OCI-LY3 (cell line): ENCODE measurements at regions not wholly inside any gene's neighbourhood (a gene's known extent, or its start where the extent isn't known, plus 50 kb on each side); places are given as distances from the start of the nearest gene placed in this dataset.

Experiments used
- H2AFZ ChIP-seq: fragments of 200-600, 300-600 bp; shearing (Covaris generic); 2 replicates; pipeline ENCODE4 v1.6.0; 2014; ENCODE audit warnings: antibody characterized with exemption, low read depth, low read length
- H3K27ac ChIP-seq: fragments of 200-600, 300-600 bp; sonication (generic); 2 replicates; pipeline ENCODE4 v1.5.1; 2014; ENCODE audit warnings: mild to moderate bottlenecking, low read length, moderate library complexity, mixed read lengths
- H3K27me3 ChIP-seq: fragments of 200-600, 300-600 bp; sonication (generic); 2 replicates; pipeline ENCODE4 v1.6.1; 2014; ENCODE audit warnings: low read depth, low read length, mixed read lengths
- H3K36me3 ChIP-seq: fragments of 200-600, 300-600 bp; sonication (generic); replicated peaks from 2 replicates; pipeline ENCODE3; 2014; ENCODE audit warnings: low read depth, low read length, mixed read lengths
- H3K4me1 ChIP-seq: fragments of 300-600, 200-600 bp; sonication (generic); 2 replicates; pipeline ENCODE4 v1.6.1; 2014; ENCODE audit warnings: low read length, mixed read lengths
- H3K4me2 ChIP-seq: fragments of 200-600, 300-600 bp; sonication (generic); 2 replicates; pipeline ENCODE4 v1.6.1; 2014; ENCODE audit warnings: low read length, mixed read lengths
- H3K4me3 ChIP-seq: fragments of 300-600, 200-600 bp; sonication (generic); 2 replicates; pipeline ENCODE4 v1.5.1; 2014; ENCODE audit warnings: antibody characterized with exemption, mild to moderate bottlenecking, low read length, moderate library complexity
- H3K79me2 ChIP-seq: fragments of 300-600, 200-600 bp; shearing (Covaris generic); 2 replicates; pipeline ENCODE4 v1.6.1; 2014; ENCODE audit warnings: mild to moderate bottlenecking, low read length, mixed read lengths
- H3K9ac ChIP-seq: fragments of 300-600, 200-600 bp; shearing (Covaris generic); 2 replicates; pipeline ENCODE4 v1.6.0; 2014; ENCODE audit warnings: mild to moderate bottlenecking, low read length, moderate library complexity
- H3K9me3 ChIP-seq: fragments of 200-600, 300-600 bp; shearing (Covaris generic); 2 replicates; pipeline ENCODE4 v1.6.1; 2014; ENCODE audit warnings: low read length, mixed read lengths; ENCODE audit not compliant: insufficient read depth
- H4K20me1 ChIP-seq: fragments of 200-600, 300-600 bp; sonication (generic); 2 replicates; pipeline ENCODE4 v1.6.1; 2016; ENCODE audit warnings: low read length, mixed read lengths; ENCODE audit not compliant: insufficient read depth
- EZH2phosphoT487 ChIP-seq: fragments of 200-600 bp; shearing (Covaris generic); IDR thresholded peaks from 2 replicates; pipeline ENCODE4 v1.6.1; 2018; ENCODE audit warnings: antibody characterized with exemption, mixed run types, low read depth
- TF ChIP-seq, protein P1 (sequence below): fragments of 200-600, 300-600 bp; sonication (generic); IDR thresholded peaks from 2 replicates; pipeline ENCODE4 v1.5.1; 2014; ENCODE audit warnings: antibody characterized with exemption, low read length, low read depth

GRCh38 chr15:70479056-70479455 lies 284.3 kb downstream of the UACA start:
- Histone ChIP-seq H3K4me1 (peaks cover 83% of the 10 kb centered on the region), H3K27ac (peak overlapping the region; percentile 98), H3K4me3 (peak overlapping the region; percentile 63), H3K4me2 (peak overlapping the region; percentile 85), H3K36me3 (no peaks in the 10 kb centered on the region), H3K79me2 (no peaks in the 10 kb centered on the region), H2AFZ (0 out of 2 replicates have a peak overlapping the region, but pooled peaks have one; percentile 10), H3K9ac (peak overlapping the region; percentile 81), H4K20me1 (no peaks in the 10 kb centered on the region), H3K9me3 (no peaks in the 10 kb centered on the region), H3K27me3 (peaks cover 20% of the 10 kb centered on the region; the same call in 1 of the 2 replicates)
- TF ChIP-seq EZH2phosphoT487, result no peak
- TF ChIP-seq, protein P1, sequence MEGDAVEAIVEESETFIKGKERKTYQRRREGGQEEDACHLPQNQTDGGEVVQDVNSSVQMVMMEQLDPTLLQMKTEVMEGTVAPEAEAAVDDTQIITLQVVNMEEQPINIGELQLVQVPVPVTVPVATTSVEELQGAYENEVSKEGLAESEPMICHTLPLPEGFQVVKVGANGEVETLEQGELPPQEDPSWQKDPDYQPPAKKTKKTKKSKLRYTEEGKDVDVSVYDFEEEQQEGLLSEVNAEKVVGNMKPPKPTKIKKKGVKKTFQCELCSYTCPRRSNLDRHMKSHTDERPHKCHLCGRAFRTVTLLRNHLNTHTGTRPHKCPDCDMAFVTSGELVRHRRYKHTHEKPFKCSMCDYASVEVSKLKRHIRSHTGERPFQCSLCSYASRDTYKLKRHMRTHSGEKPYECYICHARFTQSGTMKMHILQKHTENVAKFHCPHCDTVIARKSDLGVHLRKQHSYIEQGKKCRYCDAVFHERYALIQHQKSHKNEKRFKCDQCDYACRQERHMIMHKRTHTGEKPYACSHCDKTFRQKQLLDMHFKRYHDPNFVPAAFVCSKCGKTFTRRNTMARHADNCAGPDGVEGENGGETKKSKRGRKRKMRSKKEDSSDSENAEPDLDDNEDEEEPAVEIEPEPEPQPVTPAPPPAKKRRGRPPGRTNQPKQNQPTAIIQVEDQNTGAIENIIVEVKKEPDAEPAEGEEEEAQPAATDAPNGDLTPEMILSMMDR, result no peak

DNA sequence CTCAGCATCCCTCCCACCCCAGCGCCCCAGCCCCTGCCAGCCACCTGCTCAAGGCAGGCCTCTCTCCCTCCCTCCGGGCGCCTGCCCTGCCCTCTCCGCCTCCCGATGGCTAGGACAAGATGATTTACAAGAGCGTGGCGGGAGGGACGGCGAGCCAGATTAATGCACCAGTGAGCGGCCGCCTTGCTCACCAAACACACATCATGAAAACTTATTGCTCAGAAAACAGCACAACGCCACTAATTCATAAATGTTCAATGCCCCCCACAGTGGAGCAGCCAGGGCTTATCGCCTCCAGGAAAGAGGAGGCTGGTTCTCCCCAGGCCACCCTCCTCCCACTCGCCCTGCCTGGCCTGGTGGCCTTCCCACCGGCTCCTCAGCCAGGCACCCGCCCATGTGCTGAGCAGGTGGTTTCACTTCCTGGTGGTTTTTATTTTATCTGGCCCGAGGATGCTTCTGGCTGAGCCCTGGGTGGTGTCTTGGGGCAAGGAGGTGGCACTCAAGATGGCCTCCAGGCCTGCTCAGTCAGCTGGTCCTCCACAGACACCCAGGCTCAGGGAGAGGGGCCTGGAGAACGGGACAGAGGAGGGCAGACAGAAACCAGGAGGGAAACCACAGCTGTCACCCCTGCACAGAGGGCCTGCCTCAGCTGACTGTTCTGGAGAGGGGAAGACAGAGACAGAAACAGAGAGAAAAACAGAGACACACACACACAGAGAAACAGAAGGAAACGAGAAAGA lies 284.9 kb downstream of the UACA start:
- peak overlapping the region; percentile 98 for H3K27ac ChIP-seq
- peak overlapping the region; percentile 63 for H3K4me3 ChIP-seq
- H4K20me1 ChIP-seq, result no peaks in the 10 kb centered on the region
- H3K4me2 ChIP-seq, result peak overlapping the region; percentile 85
- H3K27me3 ChIP-seq, result peaks cover 15% of the 10 kb centered on the region; the same call in 1 of the 2 replicates
- no peaks in the 10 kb centered on the region for H3K79me2 ChIP-seq
- TF ChIP-seq, protein P1, result no peak
- TF ChIP-seq EZH2phosphoT487, result no peak
- peak overlapping the region; percentile 81 for H3K9ac ChIP-seq
- H2AFZ ChIP-seq, result peak overlapping the region; percentile 10; the same call in 1 of the 2 replicates
- no peaks in the 10 kb centered on the region for H3K36me3 ChIP-seq
- no peaks in the 10 kb centered on the region for H3K9me3 ChIP-seq
- H3K4me1 ChIP-seq, result peaks cover 76% of the 10 kb centered on the region

DNA sequence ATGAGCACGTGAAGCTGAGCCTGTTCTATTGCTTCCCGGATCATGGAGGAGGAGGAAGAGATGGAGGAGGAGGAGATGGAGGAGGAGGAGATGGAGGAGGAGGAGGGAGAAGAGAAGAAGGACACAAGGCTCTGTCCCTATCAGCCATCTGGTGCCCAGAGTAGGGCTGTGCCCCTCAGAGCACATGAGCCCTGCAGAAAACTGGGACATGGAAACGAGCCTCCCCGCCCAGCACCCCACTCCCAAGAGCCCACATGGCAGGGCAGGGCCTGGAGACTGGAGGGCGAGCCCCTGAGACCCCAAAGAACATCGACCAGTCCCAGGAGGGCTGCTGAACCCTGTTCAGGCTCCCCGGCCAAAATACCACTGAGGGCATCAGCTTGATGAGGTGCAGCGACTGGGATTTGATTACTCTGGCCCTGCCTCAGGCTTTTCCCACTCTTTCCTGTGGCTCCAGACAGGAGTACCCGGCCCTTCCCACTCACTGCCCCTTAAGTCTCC lies 285.6 kb downstream of the UACA start:
- Histone ChIP-seq H3K36me3 (no peaks in the 10 kb centered on the region), H2AFZ (no peak overlapping the region), H3K27ac (peak overlapping the region; percentile 98), H4K20me1 (no peaks in the 10 kb centered on the region), H3K4me2 (peak overlapping the region; percentile 85; the same call in 1 of the 2 replicates), H3K27me3 (peaks cover 9% of the 10 kb centered on the region; the same call in 1 of the 2 replicates), H3K79me2 (no peaks in the 10 kb centered on the region), H3K4me1 (peaks cover 70% of the 10 kb centered on the region), H3K9ac (peak overlapping the region; percentile 81; the same call in 1 of the 2 replicates), H3K4me3 (peak overlapping the region; percentile 63; the same call in 1 of the 2 replicates), H3K9me3 (no peaks in the 10 kb centered on the region)
- TF ChIP-seq, protein P1, result no peak
- no peak for TF ChIP-seq EZH2phosphoT487

DNA sequence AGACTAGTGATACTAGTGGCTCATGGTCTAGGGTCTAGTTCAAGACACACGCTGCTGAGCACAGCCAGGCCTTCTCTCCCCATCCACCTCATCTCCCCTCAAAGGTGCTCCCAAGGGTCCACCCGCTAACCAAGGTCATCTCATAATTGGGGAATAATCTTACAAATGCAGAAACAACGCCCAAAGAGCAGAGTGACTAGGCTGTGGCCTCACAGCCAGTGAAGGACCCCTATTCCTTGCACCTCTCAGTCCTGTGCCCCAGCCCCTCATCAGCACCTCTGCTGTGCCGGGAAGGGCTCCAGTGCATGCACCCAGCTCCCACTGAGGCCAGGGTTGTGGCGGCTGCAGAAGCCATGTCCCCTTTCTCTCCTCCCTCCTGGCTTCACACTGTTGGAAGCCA lies 286.9 kb downstream of the UACA start:
- Histone ChIP-seq H3K36me3 (no peaks in the 10 kb centered on the region), H3K27ac (no peak overlapping the region; the same call in 1 of the 2 replicates), H2AFZ (no peak overlapping the region), H3K27me3 (0 out of 2 replicates have a peak, but pooled peaks cover 3% of the 10 kb centered on the region), H3K79me2 (no peaks in the 10 kb centered on the region), H3K4me1 (peaks cover 64% of the 10 kb centered on the region), H3K9ac (no peak overlapping the region), H4K20me1 (no peaks in the 10 kb centered on the region), H3K4me3 (no peak overlapping the region), H3K4me2 (no peak overlapping the region), H3K9me3 (no peaks in the 10 kb centered on the region)
- TF ChIP-seq, protein P1, result no peak
- TF ChIP-seq EZH2phosphoT487, result no peak
